Nephron progenitor cell (in vitro differentiated cells): ENCODE measurements at regions not wholly inside any gene's neighbourhood (a gene's known extent, or its start where the extent isn't known, plus 50 kb on each side); places are given as distances from the start of the nearest gene placed in this dataset.

Experiments
- DNase-seq: peaks from one replicate; pipeline ENCODE4 v3.0.0; 2021
- H3K27ac Mint-ChIP-seq: 2 replicates; pipeline ENCODE4 v1.8.0; 2021; ENCODE audit warnings: mild to moderate bottlenecking, moderate library complexity, mixed read lengths
- H3K27me3 Mint-ChIP-seq: 2 replicates; pipeline ENCODE4 v1.8.0; 2021; ENCODE audit warnings: mild to moderate bottlenecking, low read depth, mixed read lengths; ENCODE audit not compliant: poor library complexity
- H3K36me3 Mint-ChIP-seq: 2 replicates; pipeline ENCODE4 v1.8.0; 2021; ENCODE audit warnings: low read depth, mixed read lengths
- H3K4me1 Mint-ChIP-seq: 2 replicates; pipeline ENCODE4 v1.8.0; 2021; ENCODE audit warnings: mixed read lengths
- H3K4me3 Mint-ChIP-seq: 2 replicates; pipeline ENCODE4 v1.8.0; 2021; ENCODE audit warnings: mild to moderate bottlenecking, moderate library complexity, mixed read lengths
- H3K9me3 Mint-ChIP-seq: 2 replicates; pipeline ENCODE4 v1.8.0; 2021; ENCODE audit warnings: mild to moderate bottlenecking, moderate library complexity, mixed read lengths
- CTCF ChIP-seq: fragments of 200-600 bp; sonication (generic); IDR thresholded peaks from 2 replicates; pipeline ENCODE4 v1.5.0; 2021; ENCODE audit warnings: antibody characterized with exemption

GRCh38 chr17:63136369-63137012 is 170.5 kb downstream of the TANC2 start:
- peak overlapping the region; percentile 56 for H3K27ac Mint-ChIP-seq
- no peaks in the 10 kb centered on the region for H3K9me3 Mint-ChIP-seq
- no peak overlapping the region for H3K4me3 Mint-ChIP-seq

GRCh38 chr17:63137163-63137562 is 171.1 kb downstream of the TANC2 start:
- peaks cover 30% of the 10 kb centered on the region for H3K4me1 Mint-ChIP-seq
- H3K4me3 Mint-ChIP-seq = no peak overlapping the region
- no peaks in the 10 kb centered on the region for H3K27me3 Mint-ChIP-seq
- no peak for DNase-seq
- H3K9me3 Mint-ChIP-seq = no peaks in the 10 kb centered on the region
- TF ChIP-seq CTCF = no peak
- no peaks in the 10 kb centered on the region for H3K36me3 Mint-ChIP-seq
- H3K27ac Mint-ChIP-seq = no peak overlapping the region

More at GRCh38 chr17:63136369-63137012, 170.5 kb downstream of the TANC2 start:
- Mint-ChIP-seq H3K4me1 (peaks cover 30% of the 10 kb centered on the region), H3K27me3 (no peaks in the 10 kb centered on the region), H3K36me3 (no peaks in the 10 kb centered on the region)
- no peak for TF ChIP-seq CTCF
- no peak for DNase-seq

- Mint-ChIP-seq H3K36me3 (no peaks in the 10 kb centered on the region), H3K4me1 (peaks cover 23% of the 10 kb centered on the region), H3K27ac (no peak overlapping the region), H3K27me3 (no peaks in the 10 kb centered on the region), H3K9me3 (no peaks in the 10 kb centered on the region), H3K4me3 (no peak overlapping the region)
- no peak for TF ChIP-seq CTCF
- no peak for DNase-seq
Observed at GRCh38 chr17:63138713-63139112, 172.7 kb downstream of the TANC2 start.

GRCh38 chr17:63139356-63139755 is 173.3 kb downstream of the TANC2 start:
- no peak for TF ChIP-seq CTCF
- H3K36me3 Mint-ChIP-seq = no peaks in the 10 kb centered on the region
- no peak overlapping the region for H3K4me3 Mint-ChIP-seq
- no peak for DNase-seq
- peaks cover 23% of the 10 kb centered on the region for H3K4me1 Mint-ChIP-seq
- no peaks in the 10 kb centered on the region for H3K9me3 Mint-ChIP-seq
- no peak overlapping the region for H3K27ac Mint-ChIP-seq
- no peaks in the 10 kb centered on the region for H3K27me3 Mint-ChIP-seq

- TF ChIP-seq CTCF = no peak
- H3K27me3 Mint-ChIP-seq = no peaks in the 10 kb centered on the region
- H3K4me1 Mint-ChIP-seq = peaks cover 23% of the 10 kb centered on the region
- H3K27ac Mint-ChIP-seq = no peak overlapping the region
- DNase-seq = no peak
- H3K36me3 Mint-ChIP-seq = no peaks in the 10 kb centered on the region
- no peak overlapping the region for H3K4me3 Mint-ChIP-seq
- peaks cover 3% of the 10 kb centered on the region for H3K9me3 Mint-ChIP-seq
Observed at GRCh38 chr17:63140255-63140654, 174.2 kb downstream of the TANC2 start.

GRCh38 chr17:63142836-63143235 is 176.8 kb downstream of the TANC2 start:
- Mint-ChIP-seq H3K4me1 (peaks cover 11% of the 10 kb centered on the region), H3K9me3 (peaks cover 17% of the 10 kb centered on the region), H3K27ac (no peak overlapping the region), H3K36me3 (peaks cover 11% of the 10 kb centered on the region), H3K27me3 (no peaks in the 10 kb centered on the region), H3K4me3 (no peak overlapping the region)
- no peak for DNase-seq
- TF ChIP-seq CTCF = no peak
